Effector memory CD8-positive, alpha-beta T cell (primary cell): ENCODE measurements at regions not wholly inside any gene's neighbourhood (a gene's known extent, or its start where the extent isn't known, plus 50 kb on each side); places are given as distances from the start of the nearest gene placed in this dataset.

ENCODE experiments used
- ATAC-seq: fragments of 150-1000 bp; cut with Tn5 transposase; replicated peaks from 2 replicates; pipeline ENCODE4 v1.10.0; 2021; ENCODE audit warnings: mild to moderate bottlenecking, moderate library complexity
- DNase-seq, 3 experiments: peaks; one replicate each; pipeline ENCODE4 v3.0.0; 2021
- H3K27ac Mint-ChIP-seq, 2 donors: one replicate each; pipeline ENCODE4 v1.8.0; 2022; ENCODE audit warnings: mild to moderate bottlenecking in 2 of 2, mixed read lengths in 2 of 2, moderate library complexity in 2 of 2
- H3K27me3 Mint-ChIP-seq, 2 donors: one replicate each; pipeline ENCODE4 v1.8.0; 2022; ENCODE audit warnings: mixed read lengths in 2 of 2
- H3K36me3 Mint-ChIP-seq: one replicate; pipeline ENCODE4 v1.8.0; 2022; ENCODE audit warnings: mild to moderate bottlenecking, moderate library complexity, mixed read lengths; ENCODE audit not compliant: insufficient read depth
- H3K4me1 Mint-ChIP-seq, 2 donors: one replicate each; pipeline ENCODE4 v1.8.0; 2022; ENCODE audit warnings: low read depth in 2 of 2, mixed read lengths in 2 of 2
- H3K4me3 Mint-ChIP-seq, 2 donors: one replicate each; pipeline ENCODE4 v1.8.0; 2022; ENCODE audit warnings: mild to moderate bottlenecking in 2 of 2, mixed read lengths in 2 of 2, moderate library complexity in 2 of 2
- H3K9me3 Mint-ChIP-seq, 2 donors: one replicate each; pipeline ENCODE4 v1.8.0; 2022; ENCODE audit warnings: mixed read lengths in 2 of 2

- ATAC-seq: no peak
- Mint-ChIP-seq H3K4me3 (no peak overlapping the region), H3K36me3 (peaks cover 2% of the 10 kb centered on the region), H3K27me3 (peaks cover 5 to 21% of the 10 kb centered on the region in 2 donors), H3K9me3 (no peaks in the 10 kb centered on the region), H3K4me1 (peaks cover 0 to 7% of the 10 kb centered on the region in 2 donors), H3K27ac (no peak overlapping the region)
- DNase-seq: no peak
Measured at GRCh38 chr2:217656316-217656715, 346.5 kb downstream of the TNS1 start.

- peaks cover 4 to 21% of the 10 kb centered on the region in 2 donors for H3K27me3 Mint-ChIP-seq
- H3K27ac Mint-ChIP-seq: no peak overlapping the region
- H3K9me3 Mint-ChIP-seq: no peaks in the 10 kb centered on the region
- H3K4me3 Mint-ChIP-seq: no peak overlapping the region
- H3K4me1 Mint-ChIP-seq: peaks cover 0 to 4% of the 10 kb centered on the region in 2 donors
- no peak for DNase-seq
- H3K36me3 Mint-ChIP-seq: peaks cover 2% of the 10 kb centered on the region
- ATAC-seq: no peak
Measured at GRCh38 chr2:217655651-217656050, 347.1 kb downstream of the TNS1 start.

- no peak for DNase-seq
- H3K4me1 Mint-ChIP-seq: no peaks in the 10 kb centered on the region
- no peak overlapping the region for H3K4me3 Mint-ChIP-seq
- H3K9me3 Mint-ChIP-seq: no peaks in the 10 kb centered on the region
- no peak overlapping the region for H3K27ac Mint-ChIP-seq
- no peak for ATAC-seq
- H3K27me3 Mint-ChIP-seq: peaks cover 0 to 21% of the 10 kb centered on the region in 2 donors
- peaks cover 2% of the 10 kb centered on the region for H3K36me3 Mint-ChIP-seq
Measured at GRCh38 chr2:217654168-217654567, 348.6 kb downstream of the TNS1 start.

DNA sequence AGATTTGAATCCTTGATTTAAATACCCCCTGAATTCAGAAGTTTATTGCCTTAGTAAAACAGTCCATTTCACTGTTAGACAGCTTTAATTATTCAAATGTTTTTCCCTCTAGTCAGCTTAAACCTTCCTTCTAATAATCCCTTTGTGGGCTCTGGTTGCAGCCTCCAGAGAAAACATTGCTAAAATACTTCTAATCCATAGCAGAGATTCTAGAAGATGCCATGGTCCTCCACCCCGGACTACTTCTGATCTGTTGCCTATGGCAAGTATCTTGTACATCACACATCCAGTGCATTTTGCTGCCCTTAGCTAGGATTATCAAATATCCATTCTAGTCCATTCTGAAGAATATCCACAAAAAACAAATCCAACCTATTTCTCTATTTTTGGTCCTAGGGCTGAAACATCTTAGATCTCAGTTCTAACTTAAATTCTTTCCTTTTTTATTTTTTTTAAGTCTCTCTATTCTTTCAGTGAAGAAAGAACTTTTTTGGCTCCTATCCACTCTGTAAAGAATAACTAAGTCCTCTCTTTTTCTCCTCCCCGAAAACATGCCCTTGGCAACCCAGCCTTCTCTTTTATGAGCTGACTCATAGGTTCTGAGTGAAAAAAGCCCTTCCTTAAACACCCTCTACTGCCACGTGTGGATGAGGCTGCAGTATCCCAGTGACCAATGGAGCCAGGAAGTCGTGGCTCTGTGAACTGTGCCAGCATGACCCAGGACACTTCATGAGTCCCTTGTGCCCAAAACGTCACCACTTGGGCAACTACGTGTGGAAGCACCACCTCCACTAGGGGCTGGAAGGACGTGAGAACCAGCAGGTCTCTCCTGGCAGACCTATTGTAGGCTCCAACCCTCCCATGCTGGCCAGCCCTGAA, 349.8 kb downstream of the TNS1 start:
- Mint-ChIP-seq H3K4me3 (no peak overlapping the region), H3K27me3 (peaks cover 5 to 24% of the 10 kb centered on the region in 2 donors), H3K9me3 (no peaks in the 10 kb centered on the region), H3K36me3 (peaks cover 2% of the 10 kb centered on the region), H3K4me1 (no peaks in the 10 kb centered on the region), H3K27ac (no peak overlapping the region)
- ATAC-seq (no peak), DNase-seq (no peak)

DNA sequence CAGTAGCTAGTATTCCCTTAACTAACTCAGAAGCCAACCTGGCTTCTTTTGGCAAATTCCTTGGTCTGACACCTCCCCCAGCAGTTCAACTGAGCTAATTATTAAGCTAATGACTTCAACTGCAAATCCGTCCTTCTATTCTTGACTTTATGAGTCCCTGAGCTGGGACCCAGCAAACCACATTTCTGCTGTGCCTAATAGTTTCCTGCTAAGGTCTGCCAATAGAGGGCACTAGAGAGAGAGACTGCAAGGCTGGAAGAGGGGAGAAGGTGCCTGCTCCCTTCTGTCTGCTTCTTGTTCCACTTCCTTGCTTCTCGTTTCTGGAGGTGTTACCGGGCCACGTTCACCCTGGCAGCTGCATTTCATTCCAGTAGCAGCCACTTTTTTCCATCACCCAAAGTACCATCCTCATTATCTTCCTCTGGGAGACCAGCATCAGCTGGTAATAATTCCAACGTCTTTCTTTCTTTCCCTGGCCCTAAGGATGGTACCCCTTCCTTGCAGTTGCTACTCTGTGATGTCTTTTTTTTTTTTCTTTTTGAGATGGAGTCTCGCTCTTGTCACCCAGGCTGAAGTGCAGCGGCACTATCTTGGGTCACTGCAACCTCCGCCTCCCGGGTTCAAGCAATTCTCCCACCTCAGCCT, 352.0 kb downstream of the TNS1 start:
- ATAC-seq (no peak), DNase-seq (peak in 1 of 3 experiments; percentile 1)
- no peaks in the 10 kb centered on the region for H3K4me1 Mint-ChIP-seq
- H3K9me3 Mint-ChIP-seq: peaks cover 0 to 5% of the 10 kb centered on the region in 2 donors
- H3K36me3 Mint-ChIP-seq: no peaks in the 10 kb centered on the region
- peak overlapping the region in 1 of 2 donors; percentile 61 for H3K27ac Mint-ChIP-seq
- peaks cover 5 to 19% of the 10 kb centered on the region in 2 donors for H3K27me3 Mint-ChIP-seq
- H3K4me3 Mint-ChIP-seq: no peak overlapping the region

GRCh38 chr2:217650229-217650628, 352.6 kb downstream of the TNS1 start:
- no peak overlapping the region for H3K27ac Mint-ChIP-seq
- no peak overlapping the region for H3K4me3 Mint-ChIP-seq
- H3K4me1 Mint-ChIP-seq: no peaks in the 10 kb centered on the region
- peaks cover 5 to 19% of the 10 kb centered on the region in 2 donors for H3K27me3 Mint-ChIP-seq
- no peak for ATAC-seq
- peaks cover 0 to 5% of the 10 kb centered on the region in 2 donors for H3K9me3 Mint-ChIP-seq
- DNase-seq: no peak
- no peaks in the 10 kb centered on the region for H3K36me3 Mint-ChIP-seq

DNA sequence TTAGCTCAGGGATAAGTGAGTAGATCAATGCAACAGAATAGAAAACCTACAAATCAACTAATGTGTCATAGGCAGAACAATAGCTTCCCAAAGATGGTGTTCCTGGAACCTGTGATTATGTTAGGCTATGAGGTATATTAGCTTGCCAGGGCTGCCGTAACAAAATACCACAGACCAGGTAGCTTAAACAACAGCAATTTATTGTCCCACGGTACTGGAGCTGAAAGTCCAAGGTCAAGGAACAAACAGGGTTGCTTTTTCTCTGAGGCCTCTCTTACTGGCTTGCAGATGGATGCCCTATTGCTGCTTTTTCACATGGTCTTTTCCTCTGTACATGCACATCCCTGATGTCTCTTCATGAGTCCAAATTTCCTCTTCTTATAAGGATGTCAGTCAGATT, 354.9 kb downstream of the TNS1 start:
- no peak for DNase-seq
- Mint-ChIP-seq H3K27me3 (peaks cover 5 to 13% of the 10 kb centered on the region in 2 donors), H3K27ac (no peak overlapping the region), H3K4me1 (no peaks in the 10 kb centered on the region), H3K9me3 (peaks cover 0 to 5% of the 10 kb centered on the region in 2 donors), H3K4me3 (no peak overlapping the region), H3K36me3 (no peaks in the 10 kb centered on the region)
- ATAC-seq: no peak

DNA sequence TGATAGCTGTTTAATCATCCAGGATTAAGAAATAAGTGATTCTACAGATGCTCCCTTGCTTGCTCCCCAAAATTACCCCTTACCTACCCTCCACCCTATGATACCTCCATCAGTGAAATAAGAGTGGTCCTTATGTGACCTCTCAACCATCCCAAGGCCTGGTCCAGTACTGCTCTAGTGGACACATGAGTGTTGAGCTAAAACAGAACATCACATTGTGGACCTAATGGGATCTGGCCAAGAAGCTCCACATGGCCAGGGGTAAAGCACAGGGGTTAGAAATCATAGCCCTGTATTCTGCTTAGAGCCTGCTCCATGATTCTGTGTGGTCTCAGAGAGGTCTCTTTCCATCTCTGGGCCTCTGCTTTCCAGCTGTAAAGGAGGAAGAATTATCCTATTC, 355.6 kb downstream of the TNS1 start:
- ATAC-seq: no peak
- H3K9me3 Mint-ChIP-seq: peaks cover 0 to 5% of the 10 kb centered on the region in 2 donors
- H3K4me3 Mint-ChIP-seq: no peak overlapping the region
- no peak for DNase-seq
- no peak overlapping the region for H3K27ac Mint-ChIP-seq
- H3K4me1 Mint-ChIP-seq: no peaks in the 10 kb centered on the region
- H3K27me3 Mint-ChIP-seq: peaks cover 5 to 13% of the 10 kb centered on the region in 2 donors
- H3K36me3 Mint-ChIP-seq: no peaks in the 10 kb centered on the region

DNA sequence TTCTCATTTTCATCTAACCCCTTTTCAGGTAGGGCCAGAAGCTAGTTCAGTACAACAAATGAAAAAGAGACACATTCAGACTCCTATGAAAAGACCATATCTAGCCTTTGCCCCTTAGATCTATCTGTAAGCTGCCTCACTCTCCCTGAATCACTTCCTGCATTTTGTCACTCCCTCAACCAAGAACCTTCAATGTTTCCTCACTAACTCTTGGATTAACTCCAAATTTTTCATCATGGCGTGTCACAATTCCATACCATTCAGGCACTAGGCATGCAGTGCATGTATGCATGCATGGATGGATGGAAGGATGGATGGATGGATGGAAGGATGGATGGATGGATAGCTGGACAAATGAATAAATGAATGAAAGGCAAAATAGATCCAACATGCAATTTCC, 356.9 kb downstream of the TNS1 start:
- no peaks in the 10 kb centered on the region for H3K4me1 Mint-ChIP-seq
- peaks cover 5 to 13% of the 10 kb centered on the region in 2 donors for H3K27me3 Mint-ChIP-seq
- H3K27ac Mint-ChIP-seq: no peak overlapping the region
- no peaks in the 10 kb centered on the region for H3K36me3 Mint-ChIP-seq
- peaks cover 0 to 5% of the 10 kb centered on the region in 2 donors for H3K9me3 Mint-ChIP-seq
- no peak for ATAC-seq
- no peak overlapping the region for H3K4me3 Mint-ChIP-seq
- DNase-seq: no peak

GRCh38 chr2:217643789-217644301, 358.9 kb downstream of the TNS1 start:
- ATAC-seq: no peak

GRCh38 chr2:217642944-217643343, 359.9 kb downstream of the TNS1 start:
- no peaks in the 10 kb centered on the region for H3K4me1 Mint-ChIP-seq
- no peak for ATAC-seq
- H3K36me3 Mint-ChIP-seq: no peaks in the 10 kb centered on the region

More at GRCh38 chr2:217643789-217644301, 358.9 kb downstream of the TNS1 start:
- peaks cover 5 to 13% of the 10 kb centered on the region in 2 donors for H3K27me3 Mint-ChIP-seq
- H3K9me3 Mint-ChIP-seq: peaks cover 0 to 5% of the 10 kb centered on the region in 2 donors
- H3K27ac Mint-ChIP-seq: no peak overlapping the region
- DNase-seq: no peak
- no peaks in the 10 kb centered on the region for H3K36me3 Mint-ChIP-seq
- no peaks in the 10 kb centered on the region for H3K4me1 Mint-ChIP-seq
- no peak overlapping the region for H3K4me3 Mint-ChIP-seq

GRCh38 chr2:217641960-217642359, 360.8 kb downstream of the TNS1 start:
- Mint-ChIP-seq H3K36me3 (no peaks in the 10 kb centered on the region), H3K9me3 (no peaks in the 10 kb centered on the region), H3K4me1 (no peaks in the 10 kb centered on the region), H3K4me3 (no peak overlapping the region), H3K27me3 (peaks cover 0 to under 1% of the 10 kb centered on the region in 2 donors), H3K27ac (no peak overlapping the region)
- no peak for ATAC-seq
- DNase-seq: no peak

More at GRCh38 chr2:217642944-217643343, 359.9 kb downstream of the TNS1 start:
- H3K4me3 Mint-ChIP-seq: no peak overlapping the region
- no peak overlapping the region for H3K27ac Mint-ChIP-seq
- H3K9me3 Mint-ChIP-seq: peaks cover 0 to 5% of the 10 kb centered on the region in 2 donors
- no peak for DNase-seq
- H3K27me3 Mint-ChIP-seq: peaks cover 0 to 10% of the 10 kb centered on the region in 2 donors

GRCh38 chr2:217639481-217639880, 363.3 kb downstream of the TNS1 start:
- H3K36me3 Mint-ChIP-seq: no peaks in the 10 kb centered on the region
- DNase-seq: no peak
- peaks cover 12 to 17% of the 10 kb centered on the region in 2 donors for H3K27me3 Mint-ChIP-seq
- H3K9me3 Mint-ChIP-seq: no peaks in the 10 kb centered on the region
- no peak overlapping the region for H3K27ac Mint-ChIP-seq
- H3K4me1 Mint-ChIP-seq: no peaks in the 10 kb centered on the region
- no peak overlapping the region for H3K4me3 Mint-ChIP-seq
- no peak for ATAC-seq
